Dedifferentiated amniotic fluid mesenchymal stem cell (primary cell): ENCODE measurements at regions not wholly inside any gene's neighbourhood (a gene's known extent, or its start where the extent isn't known, plus 50 kb on each side); places are given as distances from the start of the nearest gene placed in this dataset.
"Not testable (repeated sequence)": the region's sequence is repeated elsewhere in the genome, so short reads cannot be mapped to it uniquely, and the experiment has no call there.

Source experiments
- DNase-seq: peaks from one replicate; pipeline ENCODE4 v3.0.0-alpha.2; 2016; ENCODE audit errors: extremely low spot score

- DNase-seq: no peak
These were observed 407.2 kb upstream of the CLINT1 start for GRCh38 chr5:158265931-158266700.

- DNase-seq: no peak
These were observed 406.4 kb upstream of the CLINT1 start for GRCh38 chr5:158265346-158265745.

- DNase-seq: no peak
These were observed 405.3 kb upstream of the CLINT1 start for GRCh38 chr5:158264264-158264663.

GRCh38 chr5:158261674-158262367, 402.9 kb upstream of the CLINT1 start:
- DNase-seq: no peak

GRCh38 chr5:158256096-158256495, 397.2 kb upstream of the CLINT1 start:
- no peak for DNase-seq

GRCh38 chr5:158255609-158256008, 396.7 kb upstream of the CLINT1 start:
- DNase-seq: no peak

- DNase-seq: no peak
These were observed 387.7 kb upstream of the CLINT1 start for GRCh38 chr5:158246661-158247060.

- DNase-seq: no peak
These were observed 386.6 kb upstream of the CLINT1 start for GRCh38 chr5:158245513-158245912.

- DNase-seq: no peak
These were observed 385.9 kb upstream of the CLINT1 start for GRCh38 chr5:158244882-158245281.

GRCh38 chr5:158236511-158237335, 377.8 kb upstream of the CLINT1 start:
- DNase-seq: no peak

GRCh38 chr5:158235159-158235547, 376.2 kb upstream of the CLINT1 start:
- no peak for DNase-seq

- no peak for DNase-seq
These were observed 375.6 kb upstream of the CLINT1 start for GRCh38 chr5:158234323-158235158.

GRCh38 chr5:158233735-158234322, 374.9 kb upstream of the CLINT1 start:
- DNase-seq: no peak

- DNase-seq: not testable (repeated sequence)
These were observed 368.4 kb upstream of the CLINT1 start for GRCh38 chr5:158227314-158227713.

- DNase-seq: no peak
These were observed 367.6 kb upstream of the CLINT1 start for GRCh38 chr5:158226496-158226895.

GRCh38 chr5:158224253-158224652, 365.3 kb upstream of the CLINT1 start:
- DNase-seq: no peak

GRCh38 chr5:158223054-158223600, 364.2 kb upstream of the CLINT1 start:
- no peak for DNase-seq

- no peak for DNase-seq
These were observed 354.0 kb upstream of the CLINT1 start for GRCh38 chr5:158212917-158213316.

GRCh38 chr5:158212237-158212636, 353.3 kb upstream of the CLINT1 start:
- DNase-seq: no peak

- no peak for DNase-seq
These were observed 350.4 kb upstream of the CLINT1 start for GRCh38 chr5:158209219-158209908.
